ENCODE measurements at regions not wholly inside any gene's neighbourhood (a gene's known extent, or its start where the extent isn't known, plus 50 kb on each side); places are given as distances from the start of the nearest gene placed in this dataset.
A peak's percentile ranks its signal among the peaks of the same experiment; 100 is the strongest.

- peak; percentile 42 for DNase-seq (ENCODE audit: low read depth)
These were observed 53.8 kb upstream of the OTUD4 start for GRCh38 chr4:145234091-145234706.

DNA sequence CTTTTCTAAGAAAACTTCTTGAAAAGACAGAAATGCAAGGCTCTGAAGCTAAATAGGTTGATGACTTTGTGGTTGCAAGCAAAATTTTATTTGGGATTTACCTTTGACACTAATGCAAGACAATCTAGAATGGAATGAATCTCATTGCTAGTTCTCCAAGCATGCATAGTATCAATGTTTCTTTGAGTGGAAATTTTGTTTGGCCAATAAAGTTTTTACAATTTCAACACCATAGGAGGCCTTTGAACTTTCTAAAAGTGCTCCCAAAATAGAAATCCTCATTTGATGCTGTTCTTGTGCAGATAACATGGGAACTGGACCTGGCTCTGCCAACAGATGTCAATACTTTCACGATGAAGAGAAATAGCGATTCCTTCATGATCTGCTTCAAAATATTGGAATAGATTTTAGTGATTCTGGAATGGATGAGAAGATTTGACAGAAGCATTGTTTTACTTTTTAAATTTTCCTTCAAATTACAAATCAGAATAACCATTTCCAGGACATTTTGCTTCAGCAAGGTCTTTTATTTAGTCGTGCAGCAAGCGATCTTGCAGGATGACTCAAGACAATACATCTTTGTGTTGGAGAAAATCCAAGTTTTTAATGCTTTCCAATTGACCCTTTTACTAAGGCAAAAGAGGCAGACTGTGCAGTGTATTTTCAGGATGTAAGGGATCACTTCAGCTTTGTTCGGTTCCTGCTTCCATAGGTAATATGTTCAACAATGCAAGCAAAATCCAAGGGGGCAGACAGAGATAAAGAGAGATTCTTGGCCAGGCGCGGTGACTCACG, 51.7 kb upstream of the OTUD4 start:
- DNase-seq (ENCODE audit: low read depth) = peak; percentile 32

DNA sequence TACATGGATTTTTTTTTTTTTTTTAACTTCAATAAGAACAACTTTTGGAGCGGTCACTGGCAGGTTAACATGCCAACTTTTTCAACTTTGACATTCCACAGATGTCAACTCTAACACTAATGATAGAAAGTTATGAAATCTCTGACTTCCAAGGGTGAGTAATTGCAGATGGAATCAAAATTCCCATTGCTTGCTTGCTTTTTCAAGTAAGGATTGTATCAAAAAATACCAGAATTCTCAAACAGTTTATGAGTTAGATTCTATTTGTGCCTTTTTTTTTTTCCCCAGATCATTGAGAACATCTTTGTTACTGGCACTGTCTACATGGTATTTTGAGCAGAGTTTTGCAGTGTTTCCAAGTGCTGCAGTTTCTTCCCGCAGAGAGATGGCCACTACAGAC, 50.3 kb upstream of the OTUD4 start:
- peak; percentile 73 for DNase-seq (ENCODE audit: low read depth)

All from fibroblast of gingiva (primary cell).